ENCODE measurements at regions not wholly inside any gene's neighbourhood (a gene's known extent, or its start where the extent isn't known, plus 50 kb on each side); places are given as distances from the start of the nearest gene placed in this dataset.

DNA sequence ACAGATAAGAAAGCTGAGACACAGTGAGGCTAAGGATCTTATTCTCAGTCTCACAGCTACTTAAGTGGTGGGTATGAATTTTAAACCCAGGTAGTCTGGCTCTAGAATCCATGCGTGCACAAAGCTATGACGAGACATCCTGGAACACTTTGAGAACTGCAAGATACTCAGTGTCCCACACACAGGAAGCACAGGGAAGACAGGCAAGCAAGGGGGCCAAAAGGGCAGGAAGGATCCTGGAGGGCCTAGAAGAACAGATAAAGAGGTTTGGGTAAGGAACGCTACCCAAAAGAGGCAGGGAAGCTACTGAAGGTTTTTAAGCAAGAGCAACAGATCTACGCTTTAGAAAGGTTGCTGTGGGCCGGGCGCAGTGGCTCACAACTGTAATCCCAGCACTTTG, 99.1 kb upstream of the HES1 start:
- TF ChIP-seq GATA3 (IDR thresholded peaks at IDR 0.05; ENCODE audit: low read depth, low read length) = no peak
- TF ChIP-seq GATA2 (IDR thresholded peaks at IDR 0.05; ENCODE audit: low read depth, low read length) = no peak

Data from SH-SY5Y (cell line).